Prostate gland (tissue), 2 donors: ENCODE measurements at regions not wholly inside any gene's neighbourhood (a gene's known extent, or its start where the extent isn't known, plus 50 kb on each side); places are given as distances from the start of the nearest gene placed in this dataset.

Experiments used
- DNase-seq: peaks from one replicate; pipeline ENCODE4 v3.0.0-alpha.2; 2019; ENCODE audit warnings: low spot score
- H3K27ac ChIP-seq, 2 donors: fragments of 200-600 bp; sonication (generic); 2 replicates each; pipeline ENCODE4 v1.5.1; 2017 to 2019
- H3K27me3 ChIP-seq: fragments of 200-600 bp; sonication (generic); replicated peaks from 2 replicates; pipeline ENCODE4 v1.5.1; 2019; ENCODE audit not compliant: insufficient read depth
- H3K36me3 ChIP-seq, 2 donors: fragments of 200-600 bp; sonication (generic); 1 replicate in 1 of 2; 2 replicates in 1 of 2; pipeline versions ENCODE4 v1.5.1 to v1.8.1; 2017 to 2019
- H3K4me1 ChIP-seq: fragments of 200-600 bp; sonication (generic); replicated peaks from 2 replicates; pipeline ENCODE4 v1.5.1; 2019
- H3K4me3 ChIP-seq, 2 donors: fragments of 200-600 bp; sonication (generic); 2 replicates each; pipeline ENCODE4 v1.5.1; 2017 to 2019
- H3K9me3 ChIP-seq: fragments of 200-600 bp; sonication (generic); 2 replicates; pipeline ENCODE4 v1.5.1; 2017
- POLR2A ChIP-seq: fragments of 450-650 bp; IDR thresholded peaks from one replicate; pipeline ENCODE4 v1.6.1; 2016; ENCODE audit warnings: antibody characterized with exemption, mild to moderate bottlenecking
- POLR2AphosphoS5 ChIP-seq: sonication (generic); formaldehyde crosslinking; IDR thresholded peaks from one replicate; pipeline ENCODE4 v1.6.1; 2017; ENCODE audit warnings: antibody characterized with exemption
- WGBS: methylation state at CpG from one replicate; pipeline ENCODE4 v1.1.5; 2018; 5-methylcytosine and 5-hydroxymethylcytosine counted together
- intact Hi-C: fragments of 100-400 bp; cut with DNase I; formaldehyde crosslinking; loops from one replicate; pipeline ENCODE4 v1.14.2; 2022
- TF ChIP-seq, protein P1 (sequence below), 4 experiments: fragments of 200-600 bp in 2 of 4; fragments of 450-650 bp in 2 of 4; sonication (generic) in 2 of 4; IDR thresholded peaks; 1 replicate in 3 of 4; 2 replicates in 1 of 4; pipeline ENCODE4 v1.5.1; 2016 to 2019; ENCODE audit warnings: antibody characterized with exemption in 4 of 4, mild to moderate bottlenecking in 2 of 4, moderate library complexity in 2 of 4

DNA sequence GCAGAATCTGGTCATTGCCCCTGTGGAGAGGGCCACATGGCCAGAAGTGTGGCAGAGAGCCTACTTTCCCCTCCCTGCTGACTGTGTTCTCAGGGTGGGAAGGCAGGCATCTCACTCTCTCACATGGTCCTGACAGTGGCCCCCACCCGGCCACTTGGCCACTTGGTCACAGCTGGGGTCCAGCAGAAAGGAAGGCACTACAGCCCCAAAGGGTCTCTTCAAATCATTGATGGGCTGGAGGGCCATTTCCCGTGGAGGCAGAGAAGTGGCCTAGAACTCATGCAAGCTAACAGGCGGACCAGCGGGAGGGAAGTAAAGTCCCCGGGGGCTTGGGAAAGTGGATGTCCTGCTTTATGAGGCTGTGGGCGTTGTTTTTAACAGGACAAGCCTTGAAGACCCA, 125.3 kb downstream of the EMX2 start:
- TF ChIP-seq POLR2AphosphoS5 (no peak), POLR2A (no peak)
- TF ChIP-seq, protein P1, sequence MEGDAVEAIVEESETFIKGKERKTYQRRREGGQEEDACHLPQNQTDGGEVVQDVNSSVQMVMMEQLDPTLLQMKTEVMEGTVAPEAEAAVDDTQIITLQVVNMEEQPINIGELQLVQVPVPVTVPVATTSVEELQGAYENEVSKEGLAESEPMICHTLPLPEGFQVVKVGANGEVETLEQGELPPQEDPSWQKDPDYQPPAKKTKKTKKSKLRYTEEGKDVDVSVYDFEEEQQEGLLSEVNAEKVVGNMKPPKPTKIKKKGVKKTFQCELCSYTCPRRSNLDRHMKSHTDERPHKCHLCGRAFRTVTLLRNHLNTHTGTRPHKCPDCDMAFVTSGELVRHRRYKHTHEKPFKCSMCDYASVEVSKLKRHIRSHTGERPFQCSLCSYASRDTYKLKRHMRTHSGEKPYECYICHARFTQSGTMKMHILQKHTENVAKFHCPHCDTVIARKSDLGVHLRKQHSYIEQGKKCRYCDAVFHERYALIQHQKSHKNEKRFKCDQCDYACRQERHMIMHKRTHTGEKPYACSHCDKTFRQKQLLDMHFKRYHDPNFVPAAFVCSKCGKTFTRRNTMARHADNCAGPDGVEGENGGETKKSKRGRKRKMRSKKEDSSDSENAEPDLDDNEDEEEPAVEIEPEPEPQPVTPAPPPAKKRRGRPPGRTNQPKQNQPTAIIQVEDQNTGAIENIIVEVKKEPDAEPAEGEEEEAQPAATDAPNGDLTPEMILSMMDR (IDR thresholded peaks at IDR 0.05) = no peak
- H3K27ac ChIP-seq = no peak overlapping the region
- no peaks in the 10 kb centered on the region for H3K9me3 ChIP-seq
- H3K36me3 ChIP-seq = no peaks in the 10 kb centered on the region
- no peaks in the 10 kb centered on the region for H3K4me1 ChIP-seq
- no peak overlapping the region for H3K4me3 ChIP-seq
- H3K27me3 ChIP-seq = no peaks in the 10 kb centered on the region
- WGBS = 93% methylated on average over 6 of the region's 6 CpGs
- intact Hi-C loops = no loop called here
- no peak for DNase-seq

DNA sequence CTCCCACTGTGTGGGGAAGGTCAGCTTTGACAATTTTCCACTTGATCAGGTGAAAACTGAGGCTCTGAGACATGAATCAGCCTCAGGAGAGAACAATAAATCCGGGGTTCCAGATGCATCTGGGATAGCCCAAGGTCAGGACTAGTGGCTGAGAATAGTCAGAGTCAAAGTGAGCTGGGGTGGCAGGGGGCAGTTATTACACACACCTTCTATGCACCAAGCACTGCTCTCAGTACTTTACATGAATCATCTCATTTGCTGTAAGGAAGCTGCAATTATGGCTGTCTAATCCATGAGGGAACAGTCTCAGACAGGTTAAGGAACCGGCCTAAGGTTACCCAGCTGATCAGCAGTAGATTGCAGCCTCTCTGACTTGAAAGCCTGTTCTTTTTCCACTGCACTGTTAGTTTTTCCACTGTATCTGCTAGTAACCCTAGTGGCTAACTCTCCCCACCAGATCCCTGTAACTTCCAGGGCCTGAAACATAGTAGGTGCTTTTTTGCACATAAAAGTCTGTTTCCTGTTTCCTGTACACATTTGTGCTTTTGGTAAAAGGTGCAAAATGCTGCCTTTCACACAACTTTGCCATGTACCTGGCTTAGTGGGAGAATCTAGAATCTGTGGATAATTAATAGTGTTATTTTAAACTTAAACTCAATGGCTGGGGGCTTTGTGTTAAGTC, 125.9 kb downstream of the EMX2 start:
- intact Hi-C loops = no loop called here

DNA sequence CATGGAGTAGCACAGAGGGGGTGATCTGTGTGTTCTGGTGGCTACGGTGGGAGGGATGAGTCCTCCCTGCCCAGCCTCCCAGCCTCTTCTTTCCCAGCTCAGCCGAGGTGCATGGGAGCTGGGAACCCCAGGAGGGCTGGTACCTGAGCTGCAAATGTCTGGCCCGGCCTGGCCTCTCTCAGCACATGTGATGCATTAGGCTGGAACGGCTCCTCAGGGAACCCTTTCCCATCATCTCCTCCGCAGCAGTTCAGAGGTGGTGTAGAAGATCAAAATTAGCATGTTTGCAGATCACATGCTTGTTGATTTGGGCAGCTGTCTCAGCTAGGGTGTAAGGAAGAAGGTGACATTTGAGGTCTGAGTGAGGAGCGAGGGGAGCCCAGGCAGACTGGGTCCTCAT, 126.6 kb downstream of the EMX2 start:
- DNase-seq = no peak
- intact Hi-C loops = no loop called here
- Histone ChIP-seq H3K9me3 (no peaks in the 10 kb centered on the region), H3K4me3 (no peak overlapping the region), H3K27me3 (no peaks in the 10 kb centered on the region), H3K36me3 (no peaks in the 10 kb centered on the region), H3K27ac (no peak overlapping the region), H3K4me1 (no peaks in the 10 kb centered on the region)
- TF ChIP-seq POLR2A (no peak), POLR2AphosphoS5 (no peak)
- TF ChIP-seq, protein P1 (IDR thresholded peaks at IDR 0.05) = no peak
- 82% methylated on average over 6 of the region's 6 CpGs for whole genome bisulfite sequencing

More for the DNA sequence above, 125.9 kb downstream of the EMX2 start:
- no peak overlapping the region for H3K27ac ChIP-seq
- H3K9me3 ChIP-seq = no peaks in the 10 kb centered on the region
- H3K4me3 ChIP-seq = no peak overlapping the region
- TF ChIP-seq POLR2AphosphoS5 = no peak
- TF ChIP-seq POLR2A = no peak
- TF ChIP-seq, protein P1 (IDR thresholded peaks at IDR 0.05) = no peak
- no peak for DNase-seq
- H3K27me3 ChIP-seq = no peaks in the 10 kb centered on the region
- no peaks in the 10 kb centered on the region for H3K4me1 ChIP-seq
- no peaks in the 10 kb centered on the region for H3K36me3 ChIP-seq
- 58% methylated on average over 2 of the region's 2 CpGs for WGBS

DNA sequence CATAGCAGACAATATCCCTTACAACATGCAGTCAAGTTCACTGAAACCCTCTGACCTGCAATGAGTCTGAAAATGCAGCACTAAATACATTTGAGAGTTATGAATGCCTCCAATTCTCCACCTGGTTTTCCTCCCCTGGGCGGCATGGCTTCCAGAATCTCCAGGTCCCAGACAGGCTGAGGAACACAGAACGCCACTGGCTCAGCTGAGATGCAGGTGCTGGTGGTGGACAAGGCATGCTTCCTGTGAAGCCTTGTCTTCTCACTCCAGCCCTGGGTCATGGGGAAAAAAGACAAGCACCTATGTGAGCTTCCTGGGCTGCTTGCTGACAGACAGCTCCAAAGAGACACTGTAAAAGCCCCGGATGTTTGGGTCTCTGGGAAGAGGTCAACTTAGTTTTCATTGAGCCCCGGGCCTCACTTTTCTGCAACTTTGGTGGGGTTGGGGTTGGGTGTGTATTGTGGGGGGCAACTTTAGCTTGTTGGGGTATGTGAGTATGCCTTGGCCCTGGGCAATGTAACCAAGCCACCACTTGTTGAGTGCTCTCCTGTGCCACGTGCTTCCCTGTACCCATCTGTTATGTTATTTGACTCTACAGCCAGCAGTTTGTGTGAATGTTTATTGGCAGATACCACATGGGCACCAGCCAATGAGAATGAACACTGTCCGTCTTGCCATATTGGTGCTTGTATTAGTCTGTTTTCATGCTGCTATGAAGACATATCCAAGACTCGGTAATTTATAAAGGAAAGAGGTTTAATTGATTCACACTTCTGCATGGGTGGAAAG, 127.8 kb downstream of the EMX2 start:
- H3K4me1 ChIP-seq = no peaks in the 10 kb centered on the region
- no peak overlapping the region for H3K4me3 ChIP-seq
- DNase-seq = no peak
- 84% methylated on average over 7 of the region's 7 CpGs for WGBS
- no peaks in the 10 kb centered on the region for H3K9me3 ChIP-seq
- no peak overlapping the region for H3K27ac ChIP-seq
- no peaks in the 10 kb centered on the region for H3K27me3 ChIP-seq
- no peak for TF ChIP-seq POLR2AphosphoS5
- TF ChIP-seq, protein P1 (IDR thresholded peaks at IDR 0.05) = no peak
- no peak for TF ChIP-seq POLR2A
- intact Hi-C loops = no loop called here
- H3K36me3 ChIP-seq = no peaks in the 10 kb centered on the region
